GM21381 (cell line): ENCODE measurements at regions not wholly inside any gene's neighbourhood (a gene's known extent, or its start where the extent isn't known, plus 50 kb on each side); places are given as distances from the start of the nearest gene placed in this dataset.
"Not testable (repeated sequence)": the region's sequence is repeated elsewhere in the genome, so short reads cannot be mapped to it uniquely, and the experiment has no call there.

Experiments used
- ATAC-seq: cut with Tn5 transposase; IDR thresholded peaks from one replicate; pipeline ENCODE4 v1.9.1; 2021; ENCODE audit warnings: mild to moderate bottlenecking, moderate library complexity; ENCODE audit not compliant: unreplicated experiment

DNA sequence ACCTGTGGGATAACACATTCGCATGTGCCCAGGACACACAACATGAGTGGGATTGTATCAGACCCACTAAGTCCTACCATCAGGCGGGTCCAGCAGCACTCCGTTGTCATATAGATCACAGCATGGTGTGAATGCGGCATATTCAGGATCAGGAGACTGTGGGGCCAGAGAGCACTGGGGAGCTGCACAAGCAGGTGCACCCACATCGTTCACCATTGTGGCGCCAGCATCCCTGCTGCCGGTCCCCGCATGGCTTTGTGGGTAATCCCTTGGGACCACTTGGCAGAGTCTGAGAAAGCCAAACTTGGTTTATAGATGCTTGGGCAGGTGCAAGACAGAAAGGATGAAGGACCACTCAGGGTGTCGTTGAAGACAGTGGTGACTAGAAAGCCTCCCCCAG is 201.6 kb upstream of the B3GAT1 start:
- no peak for ATAC-seq

DNA sequence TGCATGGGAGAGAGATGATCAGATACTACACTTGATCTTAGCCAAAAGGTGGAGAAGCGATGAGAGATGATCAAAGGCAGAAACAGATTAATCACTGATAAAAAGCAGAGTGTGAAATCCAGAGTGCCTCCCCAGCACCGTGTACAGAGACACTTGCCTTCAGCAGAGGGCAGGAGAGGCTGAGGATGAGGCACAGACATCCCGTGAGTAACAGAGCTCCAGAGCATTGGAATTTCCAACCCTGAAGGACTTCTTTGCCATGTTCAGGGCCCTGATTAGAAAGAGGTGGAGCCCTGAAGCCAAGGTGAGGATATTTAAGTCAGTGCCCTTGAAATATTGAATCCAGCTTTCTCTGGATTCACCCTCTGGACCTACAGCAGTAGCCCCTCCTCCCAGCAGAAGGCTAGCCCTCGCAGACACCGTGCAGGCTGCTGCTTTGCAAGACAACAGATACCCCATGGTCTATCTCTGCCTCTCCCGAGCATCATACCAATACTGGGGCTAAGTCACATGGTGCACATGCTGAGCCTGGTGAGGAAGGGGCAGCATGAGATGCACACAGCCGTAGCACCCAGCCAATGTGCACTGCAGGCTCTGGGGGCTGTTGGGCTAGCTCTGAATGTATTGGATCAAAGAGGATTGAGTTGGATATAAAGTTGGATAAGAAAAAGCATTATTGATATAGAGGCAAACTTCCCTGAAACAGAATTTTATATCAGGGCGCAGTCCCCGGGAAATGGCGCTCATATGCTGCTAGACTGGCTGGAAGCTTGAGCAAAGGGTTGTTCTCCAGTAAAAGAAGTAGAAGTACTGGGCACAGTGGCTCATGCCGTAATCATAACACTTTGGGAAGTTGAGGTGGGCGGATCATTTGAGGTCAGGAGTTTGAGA is 200.3 kb upstream of the B3GAT1 start:
- ATAC-seq: no peak

DNA sequence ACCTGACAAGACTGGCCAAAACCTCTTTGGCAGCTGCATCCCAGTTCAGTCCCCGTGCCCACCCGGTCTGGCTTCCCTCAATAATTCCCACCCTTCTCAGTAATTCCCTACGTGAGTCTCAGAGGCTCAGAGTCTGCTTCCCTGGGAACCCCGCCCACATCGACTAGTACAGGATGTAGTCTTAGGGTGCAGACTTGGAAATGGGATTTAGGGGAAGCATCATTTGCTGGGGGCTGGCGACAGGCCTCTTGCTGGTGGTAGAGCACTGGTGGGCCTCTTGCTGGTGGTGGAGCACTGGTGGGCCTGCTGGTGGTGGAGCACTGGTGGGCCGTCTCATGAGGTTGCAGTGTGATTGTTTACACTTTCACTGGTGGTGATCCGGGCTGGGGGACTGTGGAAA is 199.5 kb upstream of the B3GAT1 start:
- no peak for ATAC-seq

DNA sequence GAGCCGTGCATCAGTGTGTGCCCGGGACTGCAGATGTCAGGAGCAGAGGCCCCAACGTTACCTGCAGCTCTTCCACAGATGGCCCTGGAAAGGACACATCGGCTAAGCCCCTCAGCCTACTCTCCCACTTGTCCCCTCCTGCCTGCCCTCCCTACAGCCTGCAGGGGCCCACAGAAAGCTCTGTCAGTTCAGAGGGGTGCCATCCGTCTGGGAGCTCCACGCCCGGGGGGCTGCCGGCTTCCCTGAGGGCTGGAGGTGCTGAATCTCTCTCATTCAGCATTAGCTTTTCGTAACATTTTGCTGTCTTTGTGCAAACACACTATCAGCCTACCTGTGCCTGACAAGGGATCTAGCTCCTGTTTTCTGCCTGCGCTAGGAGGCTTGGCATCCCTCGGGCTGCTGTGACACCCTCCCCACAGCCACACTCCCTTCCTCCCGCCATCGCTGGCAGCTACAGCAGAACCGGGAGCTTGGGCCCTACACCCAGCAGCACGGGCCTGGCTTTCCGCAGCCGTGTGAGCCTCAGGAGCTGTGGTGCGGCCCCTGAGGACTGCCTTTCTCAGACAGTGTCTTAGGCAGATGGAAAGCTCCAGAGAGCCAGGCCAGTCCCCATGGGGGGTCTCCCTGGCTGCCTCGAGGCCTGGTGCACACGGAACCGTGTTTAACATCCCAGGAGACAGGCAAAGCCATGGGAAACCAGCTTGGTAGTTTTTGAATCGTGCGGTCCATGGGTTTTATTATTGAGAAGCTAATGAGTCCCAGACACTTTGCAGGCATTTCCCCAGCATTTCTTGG is 198.3 kb upstream of the B3GAT1 start:
- ATAC-seq: no peak

DNA sequence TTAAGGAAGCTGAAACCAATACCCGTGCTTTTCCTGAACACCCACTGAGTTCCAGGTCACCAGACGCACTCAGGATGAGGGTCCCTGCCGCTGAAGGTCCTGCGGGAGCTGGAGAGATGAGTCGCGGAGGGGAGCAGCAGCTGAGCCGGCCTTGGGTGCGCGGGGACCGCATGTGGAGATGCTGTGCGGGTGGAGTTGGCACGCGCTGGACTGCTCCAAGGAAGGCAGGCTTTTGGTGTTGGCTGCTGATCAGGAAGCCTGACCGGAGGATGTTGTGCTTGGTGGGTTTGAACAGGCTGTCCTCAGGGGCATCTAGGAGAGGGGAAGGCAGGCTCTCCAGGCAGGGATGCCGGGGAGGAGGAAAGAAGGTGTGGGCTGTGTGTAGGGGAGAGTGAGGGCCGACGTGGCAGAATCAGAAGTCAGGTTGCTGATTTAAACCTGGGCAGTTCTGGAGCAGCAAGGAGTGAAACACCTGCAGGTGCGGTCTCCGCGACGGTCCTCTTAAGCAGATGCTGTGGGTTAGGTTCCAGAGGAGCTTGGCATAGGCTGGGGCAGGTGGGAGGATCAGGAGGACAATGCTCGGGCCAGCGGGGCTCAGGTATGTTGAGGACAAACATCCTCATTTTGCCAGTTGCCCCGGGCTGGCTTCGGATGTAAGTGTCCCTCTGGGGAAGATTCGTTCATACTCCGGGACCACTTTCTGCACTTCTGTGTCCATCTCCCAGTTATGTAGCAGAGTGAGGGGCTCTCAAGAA is 197.5 kb upstream of the B3GAT1 start:
- no peak for ATAC-seq

DNA sequence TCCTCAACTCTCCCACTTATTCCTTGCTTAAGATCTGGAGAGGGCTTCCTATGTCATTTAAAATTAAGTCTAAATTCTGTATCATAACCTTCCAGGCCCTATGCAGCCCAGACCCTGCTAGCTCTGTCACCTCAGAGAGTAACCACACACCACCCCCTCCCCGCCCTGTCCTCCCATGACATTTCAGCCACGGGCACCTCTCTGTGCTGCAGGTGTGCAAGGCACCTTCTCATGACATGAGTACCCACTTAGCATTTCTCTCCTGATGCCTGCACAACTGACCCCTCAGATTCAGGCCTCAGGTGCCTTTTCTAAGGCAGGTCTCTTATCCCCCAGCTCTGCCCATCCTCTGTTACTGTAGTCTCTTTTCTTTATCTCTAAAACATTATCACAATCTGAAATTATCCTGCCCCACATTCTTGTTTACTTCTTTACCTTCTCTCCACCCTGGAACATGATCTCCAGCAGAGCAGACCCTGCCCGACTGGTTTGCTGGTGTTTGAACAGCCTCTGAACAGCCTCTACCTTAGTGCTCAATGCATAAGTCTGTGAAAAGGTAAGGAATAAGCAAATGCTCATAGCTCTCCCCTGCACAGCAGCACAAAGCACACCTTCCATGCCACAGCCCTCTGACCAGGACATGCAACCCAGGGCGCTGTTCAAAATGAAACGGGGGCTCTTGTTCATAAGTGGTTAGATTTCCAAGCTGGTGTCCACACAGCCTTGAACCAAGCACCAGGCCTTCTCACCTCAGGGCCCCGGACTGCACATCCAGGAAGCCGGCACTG is 196.1 kb upstream of the B3GAT1 start:
- no peak for ATAC-seq

DNA sequence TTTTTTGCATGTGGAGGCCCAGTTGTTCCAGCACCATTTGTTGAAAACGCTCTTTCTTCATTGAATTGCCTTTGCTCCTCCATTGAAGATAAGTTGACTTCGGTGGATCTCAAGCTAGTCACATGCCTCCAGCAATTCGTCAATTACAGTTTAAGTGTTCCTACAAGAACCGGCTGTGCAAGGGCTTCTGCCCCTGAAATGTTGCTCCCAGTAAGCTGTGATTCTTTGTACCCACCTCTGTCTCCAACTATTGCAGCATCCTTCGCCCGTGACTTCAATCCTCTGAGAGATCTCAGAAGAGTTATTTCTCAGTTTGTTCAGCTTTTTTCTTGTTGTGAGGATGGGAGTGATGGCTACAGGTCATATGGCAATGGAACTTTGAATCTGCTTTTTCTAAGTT is 194.2 kb upstream of the B3GAT1 start:
- ATAC-seq: no peak

DNA sequence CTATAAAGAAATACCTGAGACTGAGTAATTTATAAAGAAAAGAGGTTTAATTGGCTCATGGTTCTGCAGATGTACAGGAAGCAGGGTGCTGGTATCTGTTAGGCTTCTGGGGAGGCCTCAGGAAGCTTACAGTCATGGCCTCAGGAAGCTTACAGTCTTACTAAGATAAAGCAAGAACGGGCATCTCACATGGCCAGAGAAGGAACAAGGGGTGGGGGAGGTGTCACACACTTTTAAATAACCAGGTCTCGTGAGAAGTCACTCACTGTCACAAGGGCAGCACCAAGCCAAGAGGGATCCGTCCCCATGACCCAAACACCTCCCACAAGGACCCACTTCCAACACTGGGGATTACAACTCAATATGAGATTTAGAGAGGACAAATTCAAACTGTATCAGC is 192.8 kb upstream of the B3GAT1 start:
- ATAC-seq: no peak

DNA sequence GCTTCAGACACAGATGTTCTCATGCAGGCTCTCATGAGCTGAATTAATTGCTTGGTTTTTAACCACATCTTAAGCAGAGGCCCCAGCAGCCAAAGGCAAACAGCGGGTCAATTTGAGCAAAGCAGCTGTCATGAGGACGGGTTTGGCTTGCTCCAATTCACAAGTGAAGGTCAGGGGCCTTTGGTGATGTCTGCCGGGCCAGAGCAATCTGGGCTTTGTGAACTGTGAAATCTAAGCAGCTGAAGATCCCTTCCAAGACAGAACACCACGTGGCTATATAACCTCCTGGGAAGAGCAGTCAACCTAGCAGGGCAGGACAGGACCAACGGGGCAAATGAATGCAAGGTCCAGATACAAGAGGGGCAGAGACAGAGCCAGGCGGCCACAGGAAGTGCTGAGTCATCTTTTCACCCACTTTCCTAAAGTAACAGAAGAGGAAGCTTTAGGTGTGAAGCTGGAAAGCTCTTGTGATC is 187.3 kb upstream of the B3GAT1 start:
- no peak for ATAC-seq

DNA sequence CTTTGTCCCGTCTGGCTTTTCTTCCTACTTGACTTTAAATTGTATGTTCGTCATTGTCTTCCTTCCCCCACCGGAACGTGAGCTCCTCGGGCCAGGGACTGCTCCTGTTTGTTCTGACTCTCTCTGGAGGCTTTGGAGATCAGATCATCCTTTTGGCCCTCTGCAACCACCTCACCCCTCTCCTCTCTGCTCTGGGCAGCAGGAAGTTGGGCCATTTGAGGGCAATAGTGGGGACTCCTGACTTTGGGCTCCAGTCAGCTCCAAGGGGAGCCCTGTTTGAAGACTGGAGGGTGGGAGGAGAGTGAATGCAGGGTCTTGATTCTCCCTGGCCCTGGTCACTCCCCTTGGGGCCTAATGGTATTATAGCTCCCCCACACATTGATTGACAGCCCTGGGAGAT is 186.3 kb upstream of the B3GAT1 start:
- ATAC-seq: no peak

DNA sequence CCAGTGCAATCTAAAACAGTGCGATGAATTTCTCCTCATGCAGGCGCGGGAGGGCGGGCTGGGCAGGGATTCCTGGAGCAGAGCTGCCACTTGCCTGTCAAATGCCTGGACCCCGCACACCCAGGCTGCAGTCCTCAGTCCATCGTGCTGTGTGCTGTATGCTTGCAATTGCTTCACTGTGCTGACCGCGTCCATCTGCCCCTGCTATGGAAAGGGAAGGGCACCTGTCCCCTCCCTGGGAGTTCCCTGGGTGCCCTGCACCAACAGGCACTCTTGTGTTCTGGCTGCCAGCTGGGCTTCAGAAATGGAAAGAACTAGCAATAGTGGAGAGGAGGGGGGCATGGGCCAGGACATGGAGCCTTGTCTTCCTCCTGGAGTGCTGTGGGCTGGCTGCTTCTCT is 185.4 kb upstream of the B3GAT1 start:
- no peak for ATAC-seq

DNA sequence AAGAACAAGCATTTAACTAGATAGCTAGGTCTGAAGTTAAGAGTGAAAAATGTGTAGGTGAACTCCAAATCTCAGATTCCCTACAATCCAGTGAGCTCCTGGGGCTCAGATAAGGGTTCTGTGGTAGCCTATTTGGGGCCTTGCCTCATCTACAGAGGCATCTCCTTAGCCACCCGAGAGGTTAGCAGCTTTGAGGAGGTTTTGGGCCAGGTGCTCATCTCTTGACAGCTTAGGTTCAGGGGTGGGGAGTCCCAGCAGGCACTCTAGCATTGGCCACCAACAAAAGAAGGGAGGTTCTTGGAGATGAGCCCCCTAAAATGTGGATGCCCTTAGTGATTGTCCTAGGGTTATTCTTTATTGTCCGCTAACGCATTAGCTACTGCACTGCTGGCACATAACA is 184.4 kb upstream of the B3GAT1 start:
- ATAC-seq: no peak

DNA sequence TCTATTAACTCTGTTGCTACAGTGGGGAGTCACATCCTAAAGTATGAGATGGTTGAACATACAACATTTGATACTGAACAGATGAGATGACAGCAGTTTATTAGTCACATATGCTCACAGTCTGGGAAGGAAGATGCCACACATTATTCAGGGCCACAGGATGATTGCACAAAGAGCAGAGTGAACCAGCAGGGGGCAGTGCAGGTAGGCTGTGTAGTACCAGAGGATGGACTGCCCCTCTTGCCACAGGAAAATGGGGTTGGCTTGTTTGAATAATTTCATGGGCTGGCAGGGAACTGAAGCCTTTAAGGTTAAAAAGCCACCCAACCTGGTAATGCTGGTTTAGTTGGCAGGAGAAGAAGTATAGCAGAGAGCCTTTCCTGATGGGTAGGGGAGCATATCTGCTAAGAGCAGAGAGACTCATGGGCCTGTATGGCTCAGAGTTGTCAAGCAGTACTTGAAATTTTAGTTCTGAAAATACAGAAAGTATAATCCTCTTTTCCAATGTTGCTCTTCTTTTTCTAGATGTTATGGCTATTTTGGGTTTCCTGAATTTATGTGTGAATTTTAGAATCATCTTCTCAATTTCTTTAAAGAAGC is 180.4 kb upstream of the B3GAT1 start:
- ATAC-seq: peak; percentile 77

DNA sequence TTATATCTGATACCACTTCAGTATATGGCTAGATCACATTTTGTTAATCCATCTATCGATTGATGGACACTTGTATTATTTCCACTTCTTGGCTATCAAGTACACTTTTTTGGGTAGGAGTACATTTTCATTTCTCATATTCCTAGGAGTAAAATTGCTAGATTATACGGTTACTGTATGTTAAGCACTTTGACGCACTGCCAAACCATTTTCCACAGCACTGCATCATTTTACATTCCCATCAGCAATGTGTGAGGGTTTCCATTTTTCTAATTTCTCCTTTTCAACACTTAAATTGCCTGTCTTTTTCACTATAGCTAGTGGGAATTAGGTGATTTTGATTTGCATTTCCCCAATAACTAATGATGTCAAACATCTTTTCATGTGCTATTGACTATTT is 179.3 kb upstream of the B3GAT1 start:
- no peak for ATAC-seq

DNA sequence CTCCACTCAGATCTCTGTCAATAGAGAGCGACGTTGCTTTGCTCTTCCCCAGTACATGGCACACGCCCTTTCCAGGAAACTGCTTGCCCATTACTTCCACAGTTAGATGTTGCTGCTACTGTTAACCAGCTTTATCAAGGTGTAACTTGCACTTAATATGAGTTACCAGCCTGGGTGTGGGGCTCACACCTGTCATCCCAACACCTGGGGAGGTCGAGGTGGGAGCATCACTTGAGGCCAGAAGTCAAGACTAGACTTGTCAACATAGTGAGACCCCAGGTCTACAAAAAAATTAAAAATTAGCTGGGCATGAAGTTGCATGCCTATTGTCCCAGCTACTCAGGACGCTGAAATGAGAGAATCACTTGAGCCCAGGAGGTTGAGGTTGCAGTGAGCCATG is 177.1 kb upstream of the B3GAT1 start:
- ATAC-seq: no peak

DNA sequence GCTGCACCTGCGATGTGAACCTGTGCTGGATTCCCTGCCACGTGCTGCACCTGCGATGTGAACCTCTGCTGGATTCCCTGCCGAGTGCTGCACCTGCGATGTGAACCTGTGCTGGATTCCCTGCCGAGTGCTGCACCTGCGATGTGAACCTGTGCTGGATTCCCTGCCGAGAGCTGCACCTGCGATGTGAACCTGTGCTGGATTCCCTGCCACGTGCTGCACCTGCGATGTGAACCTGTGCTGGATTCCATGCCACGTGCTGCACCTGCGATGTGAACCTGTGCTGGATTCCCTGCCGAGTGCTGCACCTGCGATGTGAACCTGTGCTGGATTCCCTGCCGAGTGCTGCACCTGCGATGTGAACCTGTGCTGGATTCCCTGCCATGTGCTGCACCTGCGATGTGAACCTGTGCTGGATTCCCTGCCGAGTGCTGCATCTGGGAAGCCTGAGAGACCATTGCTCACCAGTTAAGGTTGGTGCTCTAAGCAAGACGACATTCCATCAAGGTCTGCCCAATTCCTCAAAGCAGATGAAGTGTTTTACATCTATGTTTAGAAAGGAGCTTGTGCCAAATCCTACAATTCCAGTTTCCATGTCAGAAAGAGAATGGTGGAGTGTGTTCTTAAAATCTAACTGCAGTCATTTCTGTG is 176.5 kb upstream of the B3GAT1 start:
- ATAC-seq: not testable (repeated sequence)

DNA sequence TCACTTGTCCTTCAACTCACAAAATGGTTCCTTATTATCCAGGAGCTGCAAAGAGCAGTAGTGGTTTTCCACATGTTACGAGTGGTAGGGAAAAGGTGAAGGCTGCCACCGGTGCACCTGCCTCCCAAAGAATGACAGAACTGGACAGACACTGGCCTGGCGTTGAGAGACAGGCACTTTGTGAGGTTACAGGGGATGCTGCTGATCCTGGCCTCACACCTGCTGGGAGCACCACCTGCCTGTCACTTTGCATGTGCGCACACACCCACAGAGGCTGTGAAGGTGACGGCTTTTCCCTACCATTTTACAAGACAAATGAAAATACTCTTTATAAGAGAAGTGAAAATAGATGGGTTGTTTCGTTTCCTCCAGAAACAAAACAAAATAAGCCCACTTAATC is 175.3 kb upstream of the B3GAT1 start:
- no peak for ATAC-seq

DNA sequence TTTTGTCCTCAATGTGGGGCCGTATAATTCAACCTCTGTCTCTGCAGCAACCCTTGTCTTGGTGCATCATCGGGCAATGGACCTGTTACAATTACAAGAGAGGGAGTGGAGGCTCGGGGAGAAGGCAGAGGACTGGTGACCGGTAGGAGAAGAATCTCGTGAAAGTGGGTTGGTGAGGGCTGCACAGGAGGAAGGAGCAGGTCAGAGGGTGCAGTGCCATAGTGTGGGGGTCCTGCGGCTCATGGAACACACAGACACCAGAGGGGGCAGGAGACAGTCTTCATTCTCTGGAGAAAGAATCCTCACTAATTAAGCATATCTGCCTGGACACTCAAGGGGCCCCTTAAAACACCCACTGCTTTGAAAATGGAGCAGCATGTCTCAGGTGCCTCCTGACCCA is 174.7 kb upstream of the B3GAT1 start:
- ATAC-seq: no peak

DNA sequence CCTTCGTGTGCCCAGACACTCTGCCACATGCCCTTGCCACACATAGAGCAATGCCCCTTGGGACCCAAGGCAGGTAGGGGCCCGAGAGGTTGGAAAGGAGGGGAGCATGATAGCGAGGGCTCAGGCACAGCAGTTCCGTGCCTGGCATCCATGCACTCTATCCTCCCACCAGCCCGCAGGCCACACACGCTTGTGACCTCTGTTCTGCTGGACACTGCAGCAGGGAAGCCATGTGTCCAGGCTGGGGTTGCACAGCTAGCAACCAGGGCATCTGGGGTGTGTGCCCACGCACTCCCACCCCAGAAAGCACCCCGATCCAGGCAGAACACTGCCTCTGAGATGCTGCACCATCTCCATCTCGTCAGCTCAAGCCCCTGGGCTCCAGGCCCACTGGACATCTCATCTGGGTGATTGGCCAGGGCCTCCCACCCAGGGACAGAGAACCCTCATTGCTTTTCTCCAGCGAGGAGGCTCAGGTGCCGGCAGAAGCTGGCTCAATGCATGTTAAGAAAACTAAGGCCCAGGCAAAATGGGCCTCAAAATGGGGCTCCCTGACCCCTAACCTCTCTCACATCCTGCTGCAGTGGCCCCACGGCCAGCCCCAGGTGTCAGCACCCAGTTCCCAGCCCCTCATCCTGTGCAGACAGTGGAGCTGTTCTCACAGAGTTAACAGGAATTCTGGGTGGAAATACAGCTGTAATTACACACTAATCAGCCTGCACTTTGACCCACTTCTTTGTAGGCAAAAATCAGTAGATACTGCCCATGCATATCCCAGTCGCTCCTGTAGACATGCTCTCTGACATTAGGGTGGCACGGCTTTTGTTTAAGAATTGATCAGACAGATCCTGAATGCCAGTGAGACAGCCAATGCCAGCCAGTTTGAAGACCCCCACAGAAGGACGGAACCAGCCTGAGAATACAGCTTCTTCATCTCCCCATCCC is 173.9 kb upstream of the B3GAT1 start:
- ATAC-seq: no peak
